Keratinocyte (primary cell): ENCODE measurements at regions not wholly inside any gene's neighbourhood (a gene's known extent, or its start where the extent isn't known, plus 50 kb on each side); places are given as distances from the start of the nearest gene placed in this dataset.

Source experiments
- CTCF ChIP-seq, 3 experiments: IDR thresholded peaks in 1 of 3; conservative IDR thresholded peaks in 1 of 3; optimal IDR thresholded peaks in 1 of 3; 2 replicates in 2 of 3; 3 replicates in 1 of 3; pipeline versions ENCODE3 to v1.5.1; 2011; ENCODE audit warnings: low read length in 3 of 3, mild to moderate bottlenecking in 3 of 3, moderate library complexity in 2 of 3, control low read depth in 1 of 3, inconsistent platforms in 1 of 3; ENCODE audit not compliant: insufficient read depth in 2 of 3; ENCODE audit errors: extremely low read depth in 1 of 3
- EZH2 ChIP-seq: IDR thresholded peaks from one replicate; pipeline ENCODE4 v1.6.1; 2012; ENCODE audit warnings: inconsistent platforms, mild to moderate bottlenecking, low read length, moderate library complexity

DNA sequence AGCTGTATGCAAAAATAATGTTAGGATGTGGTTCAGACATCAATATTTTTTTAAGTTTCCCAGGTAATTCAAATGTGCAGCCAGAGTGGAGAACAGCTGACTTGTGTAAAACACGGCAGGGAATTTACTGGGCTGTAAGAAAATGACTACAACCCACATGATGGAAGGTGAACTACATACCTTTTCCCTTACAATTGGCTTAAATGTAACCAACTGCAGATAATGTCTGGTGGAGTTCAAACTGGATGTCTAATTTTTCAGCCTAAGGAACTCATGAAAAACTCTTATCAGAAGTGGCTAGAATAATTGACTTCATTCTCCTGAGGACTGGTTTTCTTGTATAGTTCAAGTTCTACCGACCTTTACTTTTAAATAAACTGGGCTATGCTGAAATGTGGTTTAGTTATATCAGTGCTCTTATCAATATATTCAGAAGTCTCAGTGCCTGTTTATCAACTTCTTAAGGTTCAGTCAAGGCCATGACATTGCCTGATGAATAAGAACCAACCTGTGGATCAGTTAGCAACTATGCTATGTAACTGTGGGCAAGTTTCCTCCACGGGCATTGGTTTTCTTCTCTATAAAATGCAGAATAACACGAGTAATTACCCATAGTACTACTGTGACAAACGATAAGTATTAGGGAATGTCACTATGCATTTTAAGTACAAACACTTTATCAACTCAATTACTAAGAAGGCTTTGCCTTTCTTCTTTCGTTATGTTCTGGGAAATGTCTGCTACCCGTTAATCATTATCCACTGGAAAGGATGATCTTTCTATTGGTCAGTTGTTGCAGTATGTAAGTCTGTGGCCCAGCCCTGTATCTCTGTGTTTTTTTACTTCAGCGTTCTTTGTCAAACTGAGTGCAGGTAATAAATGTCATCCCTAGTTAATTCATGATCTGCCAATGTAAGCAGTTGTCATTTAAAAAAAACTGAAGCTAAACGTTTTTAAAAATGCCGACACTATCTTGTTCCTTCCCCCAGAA, 181.6 kb downstream of the PCDH7 start:
- TF ChIP-seq CTCF (optimal IDR thresholded peaks at IDR 0.05 in 1 of 3, IDR thresholded peaks at IDR 0.05 in 1 of 3, conservative IDR thresholded peaks at IDR 0.05 in 1 of 3; ENCODE audit: extremely low read depth in 1 of 3, insufficient read depth in 2 of 3, low read length in 3 of 3): no peak
- no peak for TF ChIP-seq EZH2
